ENCODE measurements at regions not wholly inside any gene's neighbourhood (a gene's known extent, or its start where the extent isn't known, plus 50 kb on each side); places are given as distances from the start of the nearest gene placed in this dataset.
A peak's percentile ranks its signal among the peaks of the same experiment; 100 is the strongest.

- no peak for DNase-seq (ENCODE audit: low read depth in 2 of 2)
These were observed 131.5 kb downstream of the FAM161A start for GRCh38 chr2:61722318-61722717.

DNA sequence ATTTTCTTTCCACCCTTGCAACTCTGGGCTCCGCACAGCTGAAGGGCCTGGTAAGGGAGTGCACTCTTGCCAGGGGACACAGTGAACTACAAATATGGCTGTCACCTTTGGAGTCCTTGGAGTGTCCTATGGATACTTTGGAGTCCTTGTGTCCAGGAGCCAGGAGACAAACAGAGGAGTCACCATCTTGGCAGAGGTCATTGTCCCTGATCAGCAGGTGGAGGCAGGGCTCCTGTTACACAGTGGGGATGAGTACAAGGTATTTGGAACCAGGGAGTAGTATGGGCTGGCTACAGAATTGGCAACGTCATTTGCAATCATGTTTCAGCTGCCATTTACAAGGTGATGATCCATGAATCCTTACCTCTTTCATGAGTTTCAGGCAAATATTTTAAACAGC lies 132.5 kb downstream of the FAM161A start:
- DNase-seq (ENCODE audit: low read depth in 2 of 2), result no peak

- no peak for DNase-seq (ENCODE audit: low read depth in 2 of 2)
These were observed 132.9 kb downstream of the FAM161A start for GRCh38 chr2:61720911-61721310.

DNA sequence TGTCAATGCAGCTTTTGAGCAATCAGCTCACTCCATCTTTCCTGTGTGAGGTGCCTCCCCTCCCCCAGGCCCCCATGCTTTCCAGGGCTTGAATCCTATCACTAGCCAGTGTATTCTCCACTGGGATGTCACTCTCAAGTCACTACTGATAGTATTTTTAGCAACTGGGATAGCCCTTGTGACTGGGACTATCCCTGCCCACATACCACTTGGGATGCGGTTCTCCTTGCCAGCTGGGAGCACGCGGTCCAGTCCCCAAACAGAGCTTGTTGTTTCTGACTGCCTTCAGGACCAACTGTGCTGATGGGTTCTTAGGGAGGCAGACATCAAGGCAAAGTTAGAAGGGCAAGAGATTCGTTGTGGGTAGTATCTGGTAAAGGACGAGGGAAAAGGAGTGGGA lies 134.9 kb downstream of the FAM161A start:
- DNase-seq (ENCODE audit: low read depth in 2 of 2), result no peak

GRCh38 chr2:61715506-61715905 lies 138.4 kb downstream of the FAM161A start:
- no peak for DNase-seq (ENCODE audit: low read depth in 2 of 2)

DNA sequence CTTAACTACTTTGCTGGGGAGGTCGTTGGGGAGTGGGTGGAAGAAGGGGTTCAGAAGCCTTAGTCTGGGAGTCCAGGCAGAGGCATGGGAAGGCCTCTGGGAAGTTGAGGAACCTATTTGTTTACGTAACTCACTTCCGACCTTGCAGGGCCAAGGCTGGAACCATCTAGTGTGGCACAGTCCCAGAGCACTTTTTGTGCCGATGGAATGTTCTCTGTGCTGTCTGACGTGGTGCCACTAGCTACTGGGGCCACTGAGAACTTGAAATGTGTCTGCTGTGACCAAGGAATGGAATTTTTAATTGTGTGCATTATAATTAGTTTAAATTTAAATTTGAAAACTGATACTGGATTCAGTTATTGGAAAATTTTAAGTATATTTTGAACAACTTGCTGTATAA lies 139.7 kb downstream of the FAM161A start:
- DNase-seq (ENCODE audit: low read depth in 2 of 2), result no peak

- no peak for DNase-seq (ENCODE audit: low read depth in 2 of 2)
These were observed 140.4 kb downstream of the FAM161A start for GRCh38 chr2:61713457-61713856.

- DNase-seq (ENCODE audit: low read depth in 2 of 2), result no peak
These were observed 141.8 kb downstream of the FAM161A start for GRCh38 chr2:61712060-61712459.

DNA sequence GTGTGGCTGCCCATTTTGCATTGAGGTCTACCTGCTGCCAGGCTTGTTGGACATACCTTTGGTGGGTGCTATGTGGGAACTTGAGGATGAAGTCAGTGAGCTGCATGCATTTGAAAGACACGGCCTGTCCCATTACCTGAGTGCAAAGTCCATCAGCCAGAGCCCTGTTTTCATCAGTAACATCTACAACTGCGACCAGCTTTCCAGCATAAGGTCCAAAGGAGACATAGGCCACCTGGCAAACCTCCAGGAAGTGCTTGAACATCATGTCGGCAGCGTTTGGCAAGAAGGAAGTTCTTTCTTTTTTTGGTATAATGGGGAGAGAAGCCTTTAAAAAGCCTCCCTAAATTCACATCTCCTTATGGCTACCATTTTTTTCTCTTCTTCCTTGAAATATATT lies 143.1 kb downstream of the FAM161A start:
- DNase-seq (ENCODE audit: low read depth in 2 of 2), result no peak

- no peak for DNase-seq (ENCODE audit: low read depth in 2 of 2)
These were observed 145.6 kb downstream of the FAM161A start for GRCh38 chr2:61707984-61708852.

DNA sequence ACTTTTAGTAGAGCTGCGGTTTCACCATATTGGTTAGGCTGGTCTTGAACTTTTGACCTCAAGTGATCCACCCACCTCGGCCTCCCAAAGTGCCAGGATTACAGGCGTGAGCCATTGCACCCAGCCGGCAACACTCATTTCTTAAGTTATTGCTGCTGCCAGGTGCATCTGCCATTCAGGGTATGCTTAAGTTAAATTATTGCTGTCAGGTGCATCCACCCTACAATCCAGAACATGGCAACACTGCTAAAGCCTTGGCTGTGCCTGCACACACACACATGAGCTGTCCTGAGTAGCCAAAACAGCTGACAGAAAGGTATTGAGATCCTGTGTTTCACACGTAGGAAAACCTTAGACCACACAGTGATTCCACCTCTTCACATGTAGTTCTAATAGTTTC lies 148.2 kb downstream of the FAM161A start:
- DNase-seq (ENCODE audit: low read depth in 2 of 2), result no peak

DNA sequence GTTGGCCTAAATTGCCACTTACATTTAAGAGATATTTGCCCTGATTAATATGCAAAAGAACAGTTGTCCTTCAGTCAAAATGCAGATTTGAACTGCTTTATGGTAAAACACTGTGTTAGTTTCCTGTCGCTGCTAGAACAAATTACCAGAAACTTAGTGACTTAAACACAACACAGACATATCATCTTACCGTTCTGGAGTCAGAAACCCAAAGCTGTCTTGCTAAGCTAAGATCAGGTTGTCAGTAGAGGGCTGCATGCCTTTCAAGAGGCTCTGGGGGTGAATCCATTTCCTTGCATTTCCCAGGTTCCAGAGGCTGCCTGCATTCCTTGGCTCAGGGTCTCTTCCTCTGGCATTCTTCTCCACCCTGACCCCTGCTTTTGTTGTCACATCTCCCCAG lies 149.5 kb downstream of the FAM161A start:
- DNase-seq (ENCODE audit: low read depth in 2 of 2), result no peak

- no peak for DNase-seq (ENCODE audit: low read depth in 2 of 2)
These were observed 151.8 kb downstream of the FAM161A start for GRCh38 chr2:61702088-61702467.

DNA sequence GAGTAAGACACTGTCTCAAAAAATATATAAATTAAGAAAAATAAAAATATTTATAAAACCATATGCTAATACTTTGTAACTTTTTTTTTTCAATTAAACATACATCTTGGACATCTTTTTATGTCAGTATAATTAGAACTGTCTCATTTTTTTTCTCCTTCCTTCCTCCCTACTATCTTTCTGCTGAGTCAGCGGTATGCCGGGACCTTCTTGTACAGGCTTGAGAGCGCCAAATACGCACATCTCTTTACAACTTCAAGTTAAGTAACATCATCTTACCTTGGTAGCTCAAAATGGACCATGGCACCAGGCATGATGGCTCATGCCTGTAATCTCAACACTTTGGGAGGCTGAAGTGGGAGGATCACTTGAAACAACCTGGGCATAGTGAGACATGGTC lies 153.4 kb downstream of the FAM161A start:
- no peak for DNase-seq (ENCODE audit: low read depth in 2 of 2)

- DNase-seq (ENCODE audit: low read depth in 2 of 2), result peak; percentile 69 to 78
These were observed 156.4 kb upstream of the XPO1 start for GRCh38 chr2:61694312-61695274.

DNA sequence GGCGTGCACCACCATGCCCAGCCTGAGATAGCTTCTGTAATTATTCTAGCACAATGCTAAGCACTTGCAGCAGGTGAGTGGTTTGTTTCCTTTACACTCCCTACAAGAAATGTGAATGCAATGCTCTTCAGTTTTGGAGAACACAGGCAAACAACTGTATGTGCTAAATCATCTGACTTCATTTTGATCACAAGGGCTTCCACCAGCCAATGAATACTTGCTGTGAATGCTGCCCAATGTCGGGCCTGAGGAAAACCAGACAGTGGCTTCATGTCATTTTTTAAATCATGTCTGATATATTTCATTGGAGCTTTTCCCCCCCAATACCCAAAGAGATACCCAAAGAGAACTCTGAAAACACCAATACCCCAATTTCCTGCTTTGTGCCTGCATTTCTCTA lies 155.6 kb upstream of the XPO1 start:
- no peak for DNase-seq (ENCODE audit: low read depth in 2 of 2)

GRCh38 chr2:61690078-61690596 lies 152.0 kb upstream of the XPO1 start:
- DNase-seq (ENCODE audit: low read depth in 2 of 2), result no peak

DNA sequence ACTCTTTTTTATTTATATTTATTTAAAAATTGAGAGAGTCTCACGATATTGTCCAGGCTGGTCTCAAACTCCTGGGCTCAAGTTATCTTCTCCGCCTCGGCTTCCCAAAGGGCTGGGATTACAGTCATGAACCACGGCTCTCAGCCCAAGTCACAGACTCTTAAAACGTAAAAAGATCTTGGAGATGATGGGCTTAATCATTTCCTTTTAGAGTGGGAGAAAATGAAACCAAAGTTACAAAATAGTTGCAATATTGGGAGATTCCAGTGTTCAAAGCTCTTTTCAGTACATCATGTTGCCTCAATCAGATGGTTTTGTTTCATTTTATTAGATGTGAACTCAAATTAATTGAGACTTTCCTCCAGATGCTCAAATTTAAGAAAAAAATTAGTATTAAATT lies 151.4 kb upstream of the XPO1 start:
- DNase-seq (ENCODE audit: low read depth in 2 of 2), result no peak

GRCh38 chr2:61688369-61689334 lies 150.5 kb upstream of the XPO1 start:
- no peak for DNase-seq (ENCODE audit: low read depth in 2 of 2)

DNA sequence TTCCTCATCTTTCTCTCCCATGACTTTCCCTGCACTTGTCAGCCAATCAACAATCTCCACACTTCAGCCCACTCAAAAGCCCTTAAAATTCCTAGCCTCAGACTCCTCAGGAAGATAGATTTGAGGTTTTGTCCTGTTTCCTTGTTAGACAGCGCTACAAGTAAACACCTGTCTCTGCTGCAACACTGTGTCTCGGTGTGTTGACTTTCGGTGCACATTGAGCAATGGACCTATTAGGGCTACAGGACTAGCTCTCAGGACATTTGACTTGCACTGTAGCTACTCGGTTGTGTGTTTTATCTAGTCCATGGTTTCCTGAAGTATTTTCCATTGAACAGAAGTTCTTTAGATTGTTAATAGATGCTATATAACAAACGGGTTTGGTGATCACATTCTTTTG lies 140.9 kb upstream of the XPO1 start:
- DNase-seq (ENCODE audit: low read depth in 2 of 2), result no peak

- no peak for DNase-seq (ENCODE audit: low read depth in 2 of 2)
These were observed 139.8 kb upstream of the XPO1 start for GRCh38 chr2:61677942-61678341.
